ENCODE measurements at regions not wholly inside any gene's neighbourhood (a gene's known extent, or its start where the extent isn't known, plus 50 kb on each side); places are given as distances from the start of the nearest gene placed in this dataset.

GRCh38 chr3:187957582-187957981, 196.4 kb upstream of the LPP start:
- no peak for TF ChIP-seq CTCF (IDR thresholded peaks at IDR 0.05)
- TF ChIP-seq POLR2A (IDR thresholded peaks at IDR 0.05): no peak
